GM23338 (cell line): ENCODE measurements at regions not wholly inside any gene's neighbourhood (a gene's known extent, or its start where the extent isn't known, plus 50 kb on each side); places are given as distances from the start of the nearest gene placed in this dataset.

Experiments used
- ATAC-seq: fragments of 200-7000 bp; cut with Tn5 transposase; 3 replicates; pipeline ENCODE4 v1.9.1; 2020
- DNase-seq: peaks from one replicate; pipeline ENCODE4 v3.0.0-alpha.2; 2015; ENCODE audit warnings: low spot score
- H2AFZ ChIP-seq: fragments of 200-600 bp; sonication (generic); 2 replicates; pipeline ENCODE4 v1.8.0; 2016; ENCODE audit warnings: antibody characterized with exemption, mild to moderate bottlenecking, moderate library complexity
- H3F3A ChIP-seq: fragments of 200-600 bp; sonication (generic); replicated peaks from 2 replicates; pipeline ENCODE4 v1.8.0; 2017; ENCODE audit warnings: antibody characterized with exemption, mixed run types, low read depth
- H3K27ac ChIP-seq: fragments of 200-600 bp; sonication (generic); 2 replicates; pipeline ENCODE4 v1.6.1; 2016; ENCODE audit warnings: low read depth
- H3K27me3 ChIP-seq: fragments of 200-600 bp; sonication (generic); 2 replicates; pipeline ENCODE4 v1.8.0; 2016; ENCODE audit warnings: mild to moderate bottlenecking, mixed run types, moderate library complexity; ENCODE audit not compliant: insufficient read depth
- H3K36me3 ChIP-seq: fragments of 200-600 bp; sonication (generic); 2 replicates; pipeline ENCODE4 v1.8.0; 2016; ENCODE audit warnings: mild to moderate bottlenecking; ENCODE audit not compliant: insufficient read depth
- H3K4me1 ChIP-seq: fragments of 200-600 bp; sonication (generic); 2 replicates; pipeline ENCODE4 v1.8.0; 2016; ENCODE audit warnings: mild to moderate bottlenecking, moderate library complexity; ENCODE audit not compliant: insufficient read depth
- H3K4me2 ChIP-seq: fragments of 200-600 bp; sonication (generic); 2 replicates; pipeline ENCODE4 v1.7.1; 2017; ENCODE audit warnings: mixed run types
- H3K4me3 ChIP-seq: fragments of 200-600 bp; sonication (generic); 2 replicates; pipeline ENCODE4 v1.6.1; 2016; ENCODE audit warnings: mixed run types
- H3K79me2 ChIP-seq: fragments of 200-600 bp; sonication (generic); replicated peaks from 2 replicates; pipeline ENCODE4 v1.8.0; 2017; ENCODE audit warnings: mild to moderate bottlenecking; ENCODE audit not compliant: insufficient read depth
- H3K9me2 ChIP-seq: fragments of 200-600 bp; sonication (generic); 2 replicates; pipeline ENCODE4 v1.8.0; 2017; ENCODE audit not compliant: insufficient read depth
- H4K20me1 ChIP-seq: fragments of 200-600 bp; sonication (generic); replicated peaks from 2 replicates; pipeline ENCODE4 v1.8.0; 2017; ENCODE audit warnings: mild to moderate bottlenecking; ENCODE audit not compliant: insufficient read depth
- H3K27ac Mint-ChIP-seq: 2 replicates; pipeline ENCODE4 v1.8.0; 2020; ENCODE audit warnings: inconsistent platforms, mild to moderate bottlenecking, moderate library complexity, mixed read lengths
- H3K27me3 Mint-ChIP-seq: 3 replicates; pipeline ENCODE4 v1.8.0; 2022; ENCODE audit warnings: low read depth, mild to moderate bottlenecking, moderate library complexity, mixed read lengths, inconsistent platforms; ENCODE audit not compliant: insufficient read depth, poor library complexity
- H3K36me3 Mint-ChIP-seq: 3 replicates; pipeline ENCODE4 v1.8.0; 2021; ENCODE audit warnings: low read depth, mild to moderate bottlenecking, inconsistent platforms, moderate library complexity, mixed read lengths
- H3K4me1 Mint-ChIP-seq: 3 replicates; pipeline ENCODE4 v1.8.0; 2020; ENCODE audit warnings: mild to moderate bottlenecking, inconsistent platforms, mixed read lengths
- H3K4me3 Mint-ChIP-seq: 3 replicates; pipeline ENCODE4 v1.8.0; 2021; ENCODE audit warnings: moderate library complexity, mild to moderate bottlenecking, inconsistent platforms, mixed read lengths
- H3K9me3 Mint-ChIP-seq: 3 replicates; pipeline ENCODE4 v1.8.0; 2020; ENCODE audit warnings: moderate library complexity, mild to moderate bottlenecking, inconsistent platforms, mixed read lengths
- CREB1 ChIP-seq: fragments of 250-450 bp; sonication (Bioruptor Pico); IDR thresholded peaks from 2 replicates; pipeline ENCODE4 v1.5.0; 2020; ENCODE audit warnings: low read depth, mild to moderate bottlenecking, moderate library complexity
- CTCF ChIP-seq, 2 experiments: fragments of 200-600 bp in 1 of 2; sonication (generic) in 1 of 2; conservative IDR thresholded peaks; 2 replicates each; pipeline versions ENCODE4 v1.5.1 to v1.6.1; 2016 to 2017; ENCODE audit warnings: antibody characterized with exemption in 2 of 2, low read depth in 2 of 2, mild to moderate bottlenecking in 2 of 2, moderate library complexity in 1 of 2
- EZH2 ChIP-seq: fragments of 200-600 bp; sonication (generic); IDR thresholded peaks from one replicate; pipeline ENCODE4 v1.8.0; 2017; ENCODE audit warnings: antibody characterized with exemption, mild to moderate bottlenecking, low read depth; ENCODE audit not compliant: unreplicated experiment
- EZH2phosphoT487 ChIP-seq: fragments of 200-600 bp; sonication (generic); IDR thresholded peaks from one replicate; pipeline ENCODE4 v1.8.1; 2018; ENCODE audit warnings: antibody characterized with exemption; ENCODE audit not compliant: unreplicated experiment
- JUNB ChIP-seq: IDR thresholded peaks from one replicate; pipeline ENCODE4 v1.6.1; 2016; ENCODE audit warnings: antibody characterized with exemption; ENCODE audit not compliant: unreplicated experiment
- POLR2AphosphoS5 ChIP-seq: IDR thresholded peaks from 2 replicates; pipeline ENCODE4 v1.6.1; 2016; ENCODE audit warnings: antibody characterized with exemption, low read depth
- STAT1 ChIP-seq: IDR thresholded peaks from one replicate; pipeline ENCODE4 v1.6.1; 2016; ENCODE audit warnings: antibody characterized with exemption; ENCODE audit not compliant: unreplicated experiment
- ZNF331 ChIP-seq: fragments of 250-450 bp; sonication (Bioruptor Pico); IDR thresholded peaks from 2 replicates; pipeline ENCODE4 v1.5.0; 2020; ENCODE audit warnings: low read depth, mild to moderate bottlenecking, moderate library complexity
- TF ChIP-seq, protein P1 (sequence below): fragments of 250-450 bp; sonication (Bioruptor Pico); IDR thresholded peaks from 2 replicates; pipeline ENCODE4 v1.5.0; 2020; ENCODE audit warnings: mild to moderate bottlenecking, moderate library complexity
- TF ChIP-seq, protein P2 (sequence below): IDR thresholded peaks from 2 replicates; pipeline ENCODE4 v1.6.1; 2016; ENCODE audit warnings: antibody characterized with exemption

DNA sequence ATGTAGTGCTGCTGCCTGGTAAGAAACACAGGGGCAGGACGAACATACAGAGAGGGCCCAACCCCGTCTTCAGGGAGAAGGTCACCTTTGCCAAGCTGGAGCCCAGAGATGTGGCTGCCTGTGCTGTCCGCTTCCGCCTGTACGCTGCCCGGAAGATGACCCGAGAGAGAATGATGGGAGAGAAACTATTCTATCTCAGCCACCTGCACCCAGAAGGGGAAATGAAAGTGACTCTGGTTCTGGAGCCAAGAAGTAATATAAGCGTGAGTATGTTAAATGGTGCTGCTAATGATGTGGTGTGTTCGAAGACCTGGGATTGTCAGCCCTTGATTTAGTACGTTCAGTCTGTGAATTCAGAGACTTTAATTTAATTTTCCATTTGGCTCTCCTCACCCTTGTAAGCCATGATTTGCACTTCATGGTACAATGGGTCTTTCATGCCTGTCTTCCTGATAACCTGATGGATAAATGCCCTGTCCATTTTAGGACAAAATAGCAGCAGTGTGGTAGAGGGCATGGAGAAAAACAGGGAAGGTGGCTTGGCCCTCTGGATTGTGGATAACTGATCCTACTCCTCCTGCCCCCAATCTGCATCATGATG lies 318.9 kb downstream of the SNAPC1 start:
- Mint-ChIP-seq H3K4me1 (no peaks in the 10 kb centered on the region; the same call in 2 of the 3 replicates), H3K27me3 (no peaks in the 10 kb centered on the region), H3K27ac (0 out of 2 replicates have a peak overlapping the region, but pooled peaks have one; percentile 17), H3K36me3 (no peaks in the 10 kb centered on the region; the same call in 2 of the 3 replicates), H3K4me3 (no peak overlapping the region), H3K9me3 (peaks cover 7% of the 10 kb centered on the region; the same call in 2 of the 3 replicates)
- Histone ChIP-seq H3K9me2 (no peaks in the 10 kb centered on the region), H3K79me2 (no peaks in the 10 kb centered on the region), H2AFZ (no peak overlapping the region), H3K4me2 (no peak overlapping the region), H3K4me3 (no peak overlapping the region), H3K27me3 (no peaks in the 10 kb centered on the region), H3K36me3 (no peaks in the 10 kb centered on the region), H3K27ac (no peak overlapping the region), H3K4me1 (no peaks in the 10 kb centered on the region), H4K20me1 (no peaks in the 10 kb centered on the region), H3F3A (no peaks in the 10 kb centered on the region)
- DNase-seq (no peak), ATAC-seq (no peak)
- TF ChIP-seq EZH2phosphoT487 (no peak), EZH2 (no peak), POLR2AphosphoS5 (no peak), STAT1 (no peak), ZNF331 (CRISPR knock-in tag) (no peak), CTCF (conservative IDR thresholded peaks at IDR 0.05; ENCODE audit: low read depth in 2 of 2) (no peak), CREB1 (CRISPR knock-in tag) (no peak), JUNB (no peak)
- TF ChIP-seq, protein P1, sequence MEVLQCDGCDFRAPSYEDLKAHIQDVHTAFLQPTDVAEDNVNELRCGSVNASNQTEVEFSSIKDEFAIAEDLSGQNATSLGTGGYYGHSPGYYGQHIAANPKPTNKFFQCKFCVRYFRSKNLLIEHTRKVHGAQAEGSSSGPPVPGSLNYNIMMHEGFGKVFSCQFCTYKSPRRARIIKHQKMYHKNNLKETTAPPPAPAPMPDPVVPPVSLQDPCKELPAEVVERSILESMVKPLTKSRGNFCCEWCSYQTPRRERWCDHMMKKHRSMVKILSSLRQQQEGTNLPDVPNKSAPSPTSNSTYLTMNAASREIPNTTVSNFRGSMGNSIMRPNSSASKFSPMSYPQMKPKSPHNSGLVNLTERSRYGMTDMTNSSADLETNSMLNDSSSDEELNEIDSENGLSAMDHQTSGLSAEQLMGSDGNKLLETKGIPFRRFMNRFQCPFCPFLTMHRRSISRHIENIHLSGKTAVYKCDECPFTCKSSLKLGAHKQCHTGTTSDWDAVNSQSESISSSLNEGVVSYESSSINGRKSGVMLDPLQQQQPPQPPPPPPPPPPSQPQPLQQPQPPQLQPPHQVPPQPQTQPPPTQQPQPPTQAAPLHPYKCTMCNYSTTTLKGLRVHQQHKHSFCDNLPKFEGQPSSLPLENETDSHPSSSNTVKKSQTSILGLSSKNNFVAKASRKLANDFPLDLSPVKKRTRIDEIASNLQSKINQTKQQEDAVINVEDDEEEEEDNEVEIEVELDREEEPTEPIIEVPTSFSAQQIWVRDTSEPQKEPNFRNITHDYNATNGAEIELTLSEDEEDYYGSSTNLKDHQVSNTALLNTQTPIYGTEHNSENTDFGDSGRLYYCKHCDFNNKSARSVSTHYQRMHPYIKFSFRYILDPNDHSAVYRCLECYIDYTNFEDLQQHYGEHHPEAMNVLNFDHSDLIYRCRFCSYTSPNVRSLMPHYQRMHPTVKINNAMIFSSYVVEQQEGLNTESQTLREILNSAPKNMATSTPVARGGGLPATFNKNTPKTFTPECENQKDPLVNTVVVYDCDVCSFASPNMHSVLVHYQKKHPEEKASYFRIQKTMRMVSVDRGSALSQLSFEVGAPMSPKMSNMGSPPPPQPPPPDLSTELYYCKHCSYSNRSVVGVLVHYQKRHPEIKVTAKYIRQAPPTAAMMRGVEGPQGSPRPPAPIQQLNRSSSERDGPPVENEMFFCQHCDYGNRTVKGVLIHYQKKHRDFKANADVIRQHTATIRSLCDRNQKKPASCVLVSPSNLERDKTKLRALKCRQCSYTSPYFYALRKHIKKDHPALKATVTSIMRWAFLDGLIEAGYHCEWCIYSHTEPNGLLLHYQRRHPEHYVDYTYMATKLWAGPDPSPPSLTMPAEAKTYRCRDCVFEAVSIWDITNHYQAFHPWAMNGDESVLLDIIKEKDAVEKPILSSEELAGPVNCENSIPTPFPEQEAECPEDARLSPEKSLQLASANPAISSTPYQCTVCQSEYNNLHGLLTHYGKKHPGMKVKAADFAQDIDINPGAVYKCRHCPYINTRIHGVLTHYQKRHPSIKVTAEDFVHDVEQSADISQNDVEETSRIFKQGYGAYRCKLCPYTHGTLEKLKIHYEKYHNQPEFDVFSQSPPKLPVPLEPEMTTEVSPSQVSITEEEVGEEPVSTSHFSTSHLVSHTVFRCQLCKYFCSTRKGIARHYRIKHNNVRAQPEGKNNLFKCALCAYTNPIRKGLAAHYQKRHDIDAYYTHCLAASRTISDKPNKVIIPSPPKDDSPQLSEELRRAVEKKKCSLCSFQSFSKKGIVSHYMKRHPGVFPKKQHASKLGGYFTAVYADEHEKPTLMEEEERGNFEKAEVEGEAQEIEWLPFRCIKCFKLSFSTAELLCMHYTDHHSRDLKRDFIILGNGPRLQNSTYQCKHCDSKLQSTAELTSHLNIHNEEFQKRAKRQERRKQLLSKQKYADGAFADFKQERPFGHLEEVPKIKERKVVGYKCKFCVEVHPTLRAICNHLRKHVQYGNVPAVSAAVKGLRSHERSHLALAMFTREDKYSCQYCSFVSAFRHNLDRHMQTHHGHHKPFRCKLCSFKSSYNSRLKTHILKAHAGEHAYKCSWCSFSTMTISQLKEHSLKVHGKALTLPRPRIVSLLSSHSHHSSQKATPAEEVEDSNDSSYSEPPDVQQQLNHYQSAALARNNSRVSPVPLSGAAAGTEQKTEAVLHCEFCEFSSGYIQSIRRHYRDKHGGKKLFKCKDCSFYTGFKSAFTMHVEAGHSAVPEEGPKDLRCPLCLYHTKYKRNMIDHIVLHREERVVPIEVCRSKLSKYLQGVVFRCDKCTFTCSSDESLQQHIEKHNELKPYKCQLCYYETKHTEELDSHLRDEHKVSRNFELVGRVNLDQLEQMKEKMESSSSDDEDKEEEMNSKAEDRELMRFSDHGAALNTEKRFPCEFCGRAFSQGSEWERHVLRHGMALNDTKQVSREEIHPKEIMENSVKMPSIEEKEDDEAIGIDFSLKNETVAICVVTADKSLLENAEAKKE (CRISPR knock-in tag): no peak
- TF ChIP-seq, protein P2, sequence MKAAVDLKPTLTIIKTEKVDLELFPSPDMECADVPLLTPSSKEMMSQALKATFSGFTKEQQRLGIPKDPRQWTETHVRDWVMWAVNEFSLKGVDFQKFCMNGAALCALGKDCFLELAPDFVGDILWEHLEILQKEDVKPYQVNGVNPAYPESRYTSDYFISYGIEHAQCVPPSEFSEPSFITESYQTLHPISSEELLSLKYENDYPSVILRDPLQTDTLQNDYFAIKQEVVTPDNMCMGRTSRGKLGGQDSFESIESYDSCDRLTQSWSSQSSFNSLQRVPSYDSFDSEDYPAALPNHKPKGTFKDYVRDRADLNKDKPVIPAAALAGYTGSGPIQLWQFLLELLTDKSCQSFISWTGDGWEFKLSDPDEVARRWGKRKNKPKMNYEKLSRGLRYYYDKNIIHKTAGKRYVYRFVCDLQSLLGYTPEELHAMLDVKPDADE: no peak
